H9 (cell line): ENCODE measurements at regions not wholly inside any gene's neighbourhood (a gene's known extent, or its start where the extent isn't known, plus 50 kb on each side); places are given as distances from the start of the nearest gene placed in this dataset.

ENCODE experiments used
- DNase-seq: peaks from one replicate; pipeline ENCODE4 v3.0.0-alpha.2; 2017
- H2AFZ ChIP-seq: one replicate; pipeline ENCODE4 v1.6.1; 2013; ENCODE audit warnings: mild to moderate bottlenecking, low read length, control low read depth, moderate library complexity
- H2AK5ac ChIP-seq: 2 replicates; pipeline ENCODE4 v1.6.1; 2013; ENCODE audit warnings: low read length, control low read depth, mixed read lengths; ENCODE audit not compliant: insufficient read length
- H2BK120ac ChIP-seq: one replicate; pipeline ENCODE4 v1.6.1; 2013; ENCODE audit warnings: low read depth, mild to moderate bottlenecking, low read length, control low read depth, inconsistent platforms; ENCODE audit not compliant: poor library complexity, severe bottlenecking
- H2BK12ac ChIP-seq: 2 replicates; pipeline ENCODE4 v1.6.1; 2013; ENCODE audit warnings: low read length, control low read depth, mixed read lengths, low read depth; ENCODE audit not compliant: insufficient read length
- H2BK15ac ChIP-seq: 2 replicates; pipeline ENCODE4 v1.6.1; 2013; ENCODE audit warnings: low read depth, low read length, control low read depth
- H2BK20ac ChIP-seq: one replicate; pipeline ENCODE4 v1.6.1; 2013; ENCODE audit warnings: low read depth, mild to moderate bottlenecking, low read length, control low read depth, inconsistent platforms; ENCODE audit not compliant: poor library complexity, severe bottlenecking
- H2BK5ac ChIP-seq: 2 replicates; pipeline ENCODE4 v1.6.1; 2013; ENCODE audit warnings: low read length, control low read depth, mixed read lengths; ENCODE audit not compliant: insufficient read length
- H3K14ac ChIP-seq: 2 replicates; pipeline ENCODE4 v1.6.1; 2013; ENCODE audit warnings: low read length, control low read depth; ENCODE audit not compliant: insufficient read depth
- H3K18ac ChIP-seq: 2 replicates; pipeline ENCODE4 v1.6.1; 2013; ENCODE audit warnings: low read depth, mild to moderate bottlenecking, mixed read lengths, low read length, control low read depth; ENCODE audit not compliant: insufficient read length
- H3K23ac ChIP-seq: 2 replicates; pipeline ENCODE4 v1.6.1; 2013; ENCODE audit warnings: low read length, control low read depth, mixed read lengths, low read depth; ENCODE audit not compliant: insufficient read length
- H3K23me2 ChIP-seq: 2 replicates; pipeline ENCODE4 v1.6.1; 2013; ENCODE audit warnings: low read depth, mild to moderate bottlenecking, mixed read lengths, low read length, control low read depth; ENCODE audit not compliant: insufficient read length, poor library complexity, severe bottlenecking
- H3K27ac ChIP-seq: 2 replicates; pipeline ENCODE4 v1.5.1; 2013; ENCODE audit warnings: low read length, control low read depth, mixed read lengths, low read depth; ENCODE audit not compliant: insufficient read length
- H3K27me3 ChIP-seq: 2 replicates; pipeline ENCODE4 v1.6.1; 2013; ENCODE audit warnings: low read length, control low read depth, inconsistent platforms; ENCODE audit not compliant: insufficient read depth
- H3K4ac ChIP-seq: 2 replicates; pipeline ENCODE4 v1.6.1; 2013; ENCODE audit warnings: low read depth, mild to moderate bottlenecking, control low read depth, inconsistent platforms, low read length, moderate library complexity
- H3K4me1 ChIP-seq: 2 replicates; pipeline ENCODE4 v1.6.1; 2013; ENCODE audit warnings: low read length, control low read depth, inconsistent platforms; ENCODE audit not compliant: insufficient read depth
- H3K4me2 ChIP-seq: 2 replicates; pipeline ENCODE4 v1.6.1; 2013; ENCODE audit warnings: low read length, control low read depth, mixed read lengths; ENCODE audit not compliant: insufficient read length, insufficient read depth
- H3K56ac ChIP-seq: 2 replicates; pipeline ENCODE4 v1.6.1; 2013; ENCODE audit warnings: low read depth, mild to moderate bottlenecking, mixed read lengths, low read length, control low read depth; ENCODE audit not compliant: insufficient read length
- H3K79me1 ChIP-seq: 2 replicates; pipeline ENCODE4 v1.6.1; 2013; ENCODE audit warnings: low read depth, mild to moderate bottlenecking, moderate library complexity, low read length, control low read depth, inconsistent platforms; ENCODE audit not compliant: insufficient read depth, poor library complexity, severe bottlenecking
- H3K79me2 ChIP-seq: 2 replicates; pipeline ENCODE4 v1.6.1; 2013; ENCODE audit warnings: low read length, control low read depth, inconsistent platforms; ENCODE audit not compliant: insufficient read depth
- H3K9ac ChIP-seq: 2 replicates; pipeline ENCODE4 v1.6.1; 2013; ENCODE audit warnings: low read length, control low read depth, mixed read lengths; ENCODE audit not compliant: insufficient read length; ENCODE audit errors: extremely low read depth
- H3K9me3 ChIP-seq: one replicate; pipeline ENCODE4 v1.6.1; 2013; ENCODE audit warnings: low read depth, low read length, inconsistent platforms; ENCODE audit not compliant: control insufficient read depth
- H3T11ph ChIP-seq: one replicate; pipeline ENCODE4 v1.6.1; 2013; ENCODE audit warnings: mild to moderate bottlenecking, low read length, control low read depth, inconsistent platforms
- H4K20me1 ChIP-seq: one replicate; pipeline ENCODE4 v1.6.1; 2013; ENCODE audit not compliant: control insufficient read depth, insufficient read length, insufficient read depth
- H4K5ac ChIP-seq: 2 replicates; pipeline ENCODE4 v1.6.1; 2013; ENCODE audit warnings: low read depth, mild to moderate bottlenecking, mixed read lengths, low read length, control low read depth; ENCODE audit not compliant: insufficient read length
- H4K8ac ChIP-seq: replicated peaks from 2 replicates; pipeline ENCODE4 v1.6.1; 2013; ENCODE audit warnings: low read length, control low read depth, mixed read lengths, low read depth; ENCODE audit not compliant: insufficient read length
- H4K91ac ChIP-seq: 2 replicates; pipeline ENCODE4 v1.6.1; 2013; ENCODE audit warnings: low read depth, mild to moderate bottlenecking, moderate library complexity, mixed read lengths, low read length, control low read depth; ENCODE audit not compliant: insufficient read length
- H3K27ac Mint-ChIP-seq, 3 experiments: 2 replicates in 2 of 3; 3 replicates in 1 of 3; pipeline ENCODE4 v1.8.0; 2020 to 2021; ENCODE audit warnings: mixed read lengths in 3 of 3, mild to moderate bottlenecking in 1 of 3, moderate library complexity in 1 of 3
- H3K27me3 Mint-ChIP-seq: 2 replicates; pipeline ENCODE4 v1.8.0; 2021; ENCODE audit warnings: low read depth, mild to moderate bottlenecking, moderate library complexity, mixed read lengths
- H3K36me3 Mint-ChIP-seq, 3 experiments: 2 replicates in 2 of 3; 3 replicates in 1 of 3; pipeline ENCODE4 v1.8.0; 2020 to 2021; ENCODE audit warnings: low read depth in 3 of 3, mixed read lengths in 3 of 3; ENCODE audit not compliant: insufficient read depth in 1 of 3
- H3K4me1 Mint-ChIP-seq, 2 experiments: 2 replicates each; pipeline ENCODE4 v1.8.0; 2020; ENCODE audit warnings: mixed read lengths in 2 of 2
- H3K4me3 Mint-ChIP-seq, 2 experiments: 2 replicates in 1 of 2; 3 replicates in 1 of 2; pipeline ENCODE4 v1.8.0; 2020 to 2021; ENCODE audit warnings: mild to moderate bottlenecking in 2 of 2, mixed read lengths in 2 of 2, moderate library complexity in 1 of 2
- H3K9me3 Mint-ChIP-seq, 2 experiments: 2 replicates in 1 of 2; 3 replicates in 1 of 2; pipeline ENCODE4 v1.8.0; 2020; ENCODE audit warnings: mild to moderate bottlenecking in 2 of 2, mixed read lengths in 2 of 2, moderate library complexity in 1 of 2
- CTCF ChIP-seq: fragments of 200-600 bp; sonication (generic); conservative IDR thresholded peaks from 3 replicates; pipeline ENCODE4 v1.8.0; 2021; ENCODE audit warnings: antibody characterized with exemption, mild to moderate bottlenecking
- WGBS: extraction: QIAGEN DNeasy Blood & Tissue Kit; methylation state at CpG from one replicate; pipeline ENCODE4 v1.1.7; 2013; ENCODE audit warnings: missing lambda C conversion rate, low lambda C conversion rate, mixed read lengths; ENCODE audit not compliant: insufficient read length; ENCODE audit errors: extremely low coverage; 5-methylcytosine and 5-hydroxymethylcytosine counted together

GRCh38 chr2:129905664-129906081 is 73.8 kb upstream of the RAB6C start:
- H3K56ac ChIP-seq, result no peak overlapping the region
- no peak overlapping the region for H4K5ac ChIP-seq
- no peak overlapping the region for H4K8ac ChIP-seq
- Mint-ChIP-seq H3K36me3 (no peaks in the 10 kb centered on the region), H3K4me3 (no peak overlapping the region), H3K4me1 (peaks cover 13 to 15% of the 10 kb centered on the region in 2 experiments), H3K9me3 (no peaks in the 10 kb centered on the region; a peak in 1 of 5 replicates), H3K27me3 (no peaks in the 10 kb centered on the region; the same call in 1 of the 2 replicates), H3K27ac (no peak overlapping the region; a peak in 1 of 7 replicates)
- H3K18ac ChIP-seq, result no peak overlapping the region
- no peak overlapping the region for H2AK5ac ChIP-seq
- no peak overlapping the region for H2BK120ac ChIP-seq
- H2BK20ac ChIP-seq, result no peak overlapping the region
- no peak overlapping the region for H2BK12ac ChIP-seq
- H3K79me1 ChIP-seq, result no peaks in the 10 kb centered on the region
- no peak overlapping the region for H2BK5ac ChIP-seq
- no peak overlapping the region for H2BK15ac ChIP-seq
- H3K9me3 ChIP-seq, result no peaks in the 10 kb centered on the region
- no peaks in the 10 kb centered on the region for H3K79me2 ChIP-seq
- no peak overlapping the region for H4K91ac ChIP-seq
- H3K4ac ChIP-seq, result no peak overlapping the region
- H3K27ac ChIP-seq, result no peak overlapping the region
- no peak for TF ChIP-seq CTCF
- H3K14ac ChIP-seq, result no peak overlapping the region
- peak; percentile 17 for DNase-seq
- H3T11ph ChIP-seq, result no peak overlapping the region
- no CpG with 5 or more reads among the region's 2 CpGs for WGBS
- H3K23ac ChIP-seq, result no peak overlapping the region
- H3K4me2 ChIP-seq, result no peak overlapping the region
- H3K27me3 ChIP-seq, result no peaks in the 10 kb centered on the region; the same call in 1 of the 2 replicates
- no peak overlapping the region for H2AFZ ChIP-seq
- H3K9ac ChIP-seq, result no peak overlapping the region
- no peaks in the 10 kb centered on the region for H3K4me1 ChIP-seq
- no peaks in the 10 kb centered on the region for H4K20me1 ChIP-seq
- no peaks in the 10 kb centered on the region for H3K23me2 ChIP-seq
